NCI-H146 treated with DMSO at 0.1 percent for 48 hours (cell line): ENCODE measurements at regions not wholly inside any gene's neighbourhood (a gene's known extent, or its start where the extent isn't known, plus 50 kb on each side); places are given as distances from the start of the nearest gene placed in this dataset.
A peak's percentile ranks its signal among the peaks of the same experiment; 100 is the strongest.
"Not testable (repeated sequence)": the region's sequence is repeated elsewhere in the genome, so short reads cannot be mapped to it uniquely, and the experiment has no call there.

Experiments
- DNase-seq: peaks from one replicate; lab custom pipeline; 2025; ENCODE audit not compliant: unreplicated experiment; lab: John Stamatoyannopoulos, UW

- DNase-seq, result no peak
Measured at GRCh38 chr3:118803096-118803476, 231.6 kb downstream of the IGSF11 start.

GRCh38 chr3:118805007-118805406, 229.6 kb downstream of the IGSF11 start:
- no peak for DNase-seq

- DNase-seq, result no peak
Measured at GRCh38 chr3:118806423-118806822, 228.2 kb downstream of the IGSF11 start.

DNA sequence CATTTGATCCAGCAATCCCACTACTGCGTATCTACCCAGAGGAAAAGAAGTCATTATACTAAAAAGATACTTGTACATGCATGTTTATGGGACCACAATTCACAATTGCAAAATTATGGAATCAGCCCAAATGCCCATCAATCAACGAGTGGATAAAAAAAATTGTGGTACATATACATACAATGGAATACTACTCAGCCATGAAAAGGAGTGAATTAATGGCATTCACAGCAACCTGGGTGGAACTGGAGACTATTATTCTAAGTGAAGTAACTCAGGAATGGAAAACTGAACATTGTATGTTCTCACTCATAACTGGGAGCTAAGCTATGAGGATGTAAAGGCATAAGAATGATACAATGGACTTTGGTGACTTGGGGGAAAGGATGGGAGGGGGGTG, 227.3 kb downstream of the IGSF11 start:
- DNase-seq, result not testable (repeated sequence)

DNA sequence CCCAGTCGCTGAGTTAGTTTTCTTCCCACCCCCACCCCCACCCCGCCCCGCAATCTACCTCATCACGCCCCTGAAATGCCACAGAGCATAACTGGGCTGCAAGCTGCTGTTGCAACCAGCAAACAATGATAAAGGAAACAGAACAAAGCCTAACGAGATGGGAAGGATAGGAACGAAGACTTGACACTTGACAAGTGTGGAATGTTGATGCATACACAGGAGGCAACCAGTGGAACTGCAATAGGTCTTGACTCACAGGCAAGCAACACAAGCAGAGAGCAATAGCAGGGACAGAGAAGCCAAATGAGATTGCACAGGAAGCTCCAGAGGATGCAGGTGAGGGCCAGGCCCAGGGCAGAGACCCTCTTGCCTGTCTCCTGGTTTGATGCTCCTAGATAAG, 225.9 kb downstream of the IGSF11 start:
- no peak for DNase-seq

GRCh38 chr3:118809696-118810498, 224.7 kb downstream of the IGSF11 start:
- no peak for DNase-seq

- DNase-seq, result no peak
Measured at GRCh38 chr3:118810499-118811035, 224.1 kb downstream of the IGSF11 start.

GRCh38 chr3:118811236-118811732, 223.4 kb downstream of the IGSF11 start:
- no peak for DNase-seq

DNA sequence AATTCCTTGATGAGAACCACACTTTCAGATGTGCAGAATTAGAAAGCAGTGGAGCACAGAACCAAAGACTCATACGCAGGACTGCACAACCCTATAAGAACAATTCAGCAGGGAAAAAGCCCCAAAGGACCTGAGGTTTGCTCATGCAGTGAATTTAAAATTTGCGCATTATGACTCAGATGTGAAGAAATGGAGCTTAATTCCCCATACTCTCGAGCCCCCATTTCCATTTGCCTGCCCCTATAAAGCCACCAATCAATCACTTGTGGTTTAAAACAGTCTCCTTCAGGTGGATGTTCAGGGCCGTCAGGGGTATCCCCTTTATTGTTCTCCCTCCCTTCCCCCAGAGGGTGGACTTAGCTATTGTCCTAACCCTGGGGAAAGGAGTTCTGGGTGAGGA, 221.2 kb downstream of the IGSF11 start:
- DNase-seq, result no peak

- peak; percentile 55 for DNase-seq
Measured at GRCh38 chr3:118817748-118818165, 216.9 kb downstream of the IGSF11 start.

- no peak for DNase-seq
Measured at GRCh38 chr3:118818386-118818785, 216.3 kb downstream of the IGSF11 start.

DNA sequence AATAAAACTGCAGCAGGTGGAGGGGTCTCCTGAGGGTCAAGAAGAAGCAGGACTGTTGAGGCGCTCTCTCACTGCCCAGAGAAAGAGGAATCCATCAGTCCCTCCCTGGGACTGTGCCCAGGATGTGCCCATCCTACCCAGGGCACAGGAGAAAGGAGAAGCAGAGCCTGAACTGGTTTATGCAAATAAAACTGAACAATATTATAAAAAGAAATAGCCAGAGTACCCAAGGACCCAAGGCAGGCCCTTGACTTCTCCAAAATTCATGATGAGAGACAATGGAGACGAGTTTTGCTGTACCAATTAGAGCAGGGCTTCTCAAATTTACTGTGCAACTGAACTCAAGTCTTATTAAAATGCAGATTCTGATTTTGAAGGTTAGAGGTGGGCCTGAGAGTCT, 211.0 kb downstream of the IGSF11 start:
- no peak for DNase-seq

- no peak for DNase-seq
Measured at GRCh38 chr3:118827446-118827845, 207.2 kb downstream of the IGSF11 start.

DNA sequence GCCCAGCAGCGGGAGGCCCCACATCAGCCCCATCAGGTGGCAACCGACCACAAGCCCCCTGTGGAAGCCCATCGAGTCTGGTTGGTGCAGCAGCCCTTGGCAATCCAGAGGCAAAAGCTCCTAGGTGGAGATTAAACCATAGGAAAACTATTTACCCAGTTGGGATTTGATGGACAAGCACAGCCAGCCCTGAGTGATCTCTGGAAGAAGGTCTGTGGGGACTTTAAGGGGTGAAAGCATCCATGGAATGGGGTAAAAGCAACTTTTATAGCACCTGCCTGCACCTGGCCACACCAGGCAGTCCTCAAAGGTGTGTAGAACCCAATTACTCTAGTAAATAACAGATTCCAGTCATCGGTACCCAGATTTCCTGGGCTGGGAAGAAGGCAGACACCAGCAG, 206.3 kb downstream of the IGSF11 start:
- DNase-seq, result no peak

GRCh38 chr3:118833075-118833474, 201.6 kb downstream of the IGSF11 start:
- no peak for DNase-seq

DNA sequence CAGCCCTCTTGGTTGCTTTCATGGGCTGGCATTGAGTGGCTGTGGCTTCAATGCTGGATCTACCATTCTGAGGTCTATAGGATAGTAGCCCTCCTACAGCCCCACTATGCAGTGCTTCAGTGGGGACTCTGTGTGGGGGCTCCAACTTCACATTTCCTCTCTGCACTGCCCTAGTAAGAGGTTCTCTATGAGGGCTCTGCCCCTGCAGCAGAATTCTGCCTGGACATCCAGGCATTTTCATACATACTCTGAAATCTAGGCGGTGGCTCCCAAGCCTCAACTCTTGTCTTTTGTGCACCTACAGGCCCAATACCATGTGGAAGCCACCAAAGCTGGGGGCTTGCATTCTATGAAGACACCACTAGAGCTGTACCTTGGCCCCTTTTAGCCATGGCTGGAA, 195.8 kb downstream of the IGSF11 start:
- no peak for DNase-seq

- no peak for DNase-seq
Measured at GRCh38 chr3:118842147-118842863, 192.3 kb downstream of the IGSF11 start.

DNA sequence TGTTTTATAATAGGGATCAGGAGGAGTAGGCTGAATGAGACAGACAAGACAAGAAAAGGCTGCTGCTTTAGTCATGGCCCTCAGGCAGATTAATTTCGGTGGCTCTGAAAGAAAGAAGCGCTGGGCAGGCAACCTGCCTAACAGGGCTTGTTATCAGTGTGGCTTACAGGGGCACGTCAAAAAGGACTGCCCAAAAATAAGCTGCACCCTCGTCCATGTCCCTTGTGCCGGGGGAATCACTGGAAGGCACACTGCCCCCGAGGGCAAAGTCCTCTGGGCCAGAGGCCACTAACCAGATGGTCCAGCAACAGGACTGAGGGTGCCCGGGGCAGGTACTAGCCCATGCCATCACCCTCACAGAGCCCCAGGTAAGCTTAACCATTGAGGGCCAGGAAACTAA, 188.5 kb downstream of the IGSF11 start:
- no peak for DNase-seq
